ENCODE measurements at regions not wholly inside any gene's neighbourhood (a gene's known extent, or its start where the extent isn't known, plus 50 kb on each side); places are given as distances from the start of the nearest gene placed in this dataset.
"Not testable (repeated sequence)": the region's sequence is repeated elsewhere in the genome, so short reads cannot be mapped to it uniquely, and the experiment has no call there.

- in situ Hi-C loops (cut with HindIII; ENCODE audit: low sequenced_read_pairs) = no loop called here
- DNase-seq (ENCODE audit: low read depth) = no peak
Measured at GRCh38 chr14:25394356-25394755, 344.4 kb upstream of the STXBP6 start.

DNA sequence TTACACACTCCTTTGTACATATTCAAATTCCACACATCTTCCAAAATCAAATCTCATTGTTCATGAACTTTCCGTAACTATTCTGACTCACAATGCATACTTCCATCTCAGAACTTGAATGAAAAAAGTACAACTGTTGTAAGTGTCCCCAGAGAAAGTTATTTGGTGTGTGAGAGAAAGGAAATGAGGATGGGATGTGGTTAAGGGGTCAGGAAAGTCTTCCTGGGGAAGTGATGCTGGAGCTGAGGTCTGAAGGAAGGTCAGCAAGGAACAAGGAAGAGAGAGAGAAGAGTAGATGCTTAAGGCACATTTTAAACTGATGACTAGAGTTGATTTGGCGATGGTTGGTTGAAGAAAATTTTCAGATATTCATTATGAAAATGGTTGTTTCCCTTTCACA lies 340.0 kb upstream of the STXBP6 start:
- TF ChIP-seq, protein P1, sequence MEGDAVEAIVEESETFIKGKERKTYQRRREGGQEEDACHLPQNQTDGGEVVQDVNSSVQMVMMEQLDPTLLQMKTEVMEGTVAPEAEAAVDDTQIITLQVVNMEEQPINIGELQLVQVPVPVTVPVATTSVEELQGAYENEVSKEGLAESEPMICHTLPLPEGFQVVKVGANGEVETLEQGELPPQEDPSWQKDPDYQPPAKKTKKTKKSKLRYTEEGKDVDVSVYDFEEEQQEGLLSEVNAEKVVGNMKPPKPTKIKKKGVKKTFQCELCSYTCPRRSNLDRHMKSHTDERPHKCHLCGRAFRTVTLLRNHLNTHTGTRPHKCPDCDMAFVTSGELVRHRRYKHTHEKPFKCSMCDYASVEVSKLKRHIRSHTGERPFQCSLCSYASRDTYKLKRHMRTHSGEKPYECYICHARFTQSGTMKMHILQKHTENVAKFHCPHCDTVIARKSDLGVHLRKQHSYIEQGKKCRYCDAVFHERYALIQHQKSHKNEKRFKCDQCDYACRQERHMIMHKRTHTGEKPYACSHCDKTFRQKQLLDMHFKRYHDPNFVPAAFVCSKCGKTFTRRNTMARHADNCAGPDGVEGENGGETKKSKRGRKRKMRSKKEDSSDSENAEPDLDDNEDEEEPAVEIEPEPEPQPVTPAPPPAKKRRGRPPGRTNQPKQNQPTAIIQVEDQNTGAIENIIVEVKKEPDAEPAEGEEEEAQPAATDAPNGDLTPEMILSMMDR (IDR thresholded peaks at IDR 0.05; ENCODE audit: low read depth, low read length, missing control alignments) = no peak
- no peak overlapping the region for H3K4me3 ChIP-seq (ENCODE audit: low read depth, low read length)
- in situ Hi-C loops (cut with HindIII; ENCODE audit: low sequenced_read_pairs) = no loop called here
- no peak for DNase-seq (ENCODE audit: low read depth)

More at GRCh38 chr14:25394356-25394755, 344.4 kb upstream of the STXBP6 start:
- no peak overlapping the region for H3K4me3 ChIP-seq (ENCODE audit: low read depth, low read length)
- TF ChIP-seq, protein P1 (IDR thresholded peaks at IDR 0.05; ENCODE audit: low read depth, low read length, missing control alignments) = no peak

- TF ChIP-seq, protein P1 (IDR thresholded peaks at IDR 0.05; ENCODE audit: low read depth, low read length, missing control alignments) = no peak
- in situ Hi-C loops (cut with HindIII; ENCODE audit: low sequenced_read_pairs) = no loop called here
- DNase-seq (ENCODE audit: low read depth) = no peak
- H3K4me3 ChIP-seq (ENCODE audit: low read depth, low read length) = no peak overlapping the region
Measured at GRCh38 chr14:25381498-25381897, 331.6 kb upstream of the STXBP6 start.

DNA sequence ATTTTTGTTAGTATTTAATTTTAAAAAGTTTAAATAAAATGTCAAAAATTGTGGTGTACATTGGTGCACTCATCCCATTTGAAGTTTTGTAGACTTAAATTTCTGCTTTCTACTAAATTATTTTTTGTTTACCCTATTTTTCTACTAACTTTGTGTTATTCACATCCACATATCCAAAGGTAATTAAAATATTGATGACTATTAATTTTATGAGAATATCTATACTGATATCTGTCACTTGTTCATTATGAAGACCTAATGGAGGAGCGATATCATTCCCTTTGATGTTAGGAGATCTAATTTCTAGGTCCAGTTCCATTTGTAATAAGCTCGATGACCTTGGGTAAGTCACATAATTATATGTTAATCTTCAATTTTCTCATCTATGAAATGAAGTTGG lies 325.7 kb upstream of the STXBP6 start:
- TF ChIP-seq, protein P1 (IDR thresholded peaks at IDR 0.05; ENCODE audit: low read depth, low read length, missing control alignments) = no peak
- in situ Hi-C loops (cut with HindIII; ENCODE audit: low sequenced_read_pairs) = no loop called here
- no peak overlapping the region for H3K4me3 ChIP-seq (ENCODE audit: low read depth, low read length)
- no peak for DNase-seq (ENCODE audit: low read depth)

- H3K4me3 ChIP-seq (ENCODE audit: low read depth, low read length) = no peak overlapping the region
- no peak for DNase-seq (ENCODE audit: low read depth)
- TF ChIP-seq, protein P1 (IDR thresholded peaks at IDR 0.05; ENCODE audit: low read depth, low read length, missing control alignments) = no peak
- in situ Hi-C loops (cut with HindIII; ENCODE audit: low sequenced_read_pairs) = no loop called here
Measured at GRCh38 chr14:25371068-25371467, 321.1 kb upstream of the STXBP6 start.

GRCh38 chr14:25370057-25370456 lies 320.1 kb upstream of the STXBP6 start:
- DNase-seq (ENCODE audit: low read depth); in situ Hi-C loops (cut with HindIII; ENCODE audit: low sequenced_read_pairs); H3K4me3 ChIP-seq (ENCODE audit: low read depth, low read length): not testable (repeated sequence)

GRCh38 chr14:25358330-25358729 lies 308.4 kb upstream of the STXBP6 start:
- DNase-seq (ENCODE audit: low read depth) = no peak
- in situ Hi-C loops (cut with HindIII; ENCODE audit: low sequenced_read_pairs) = no loop called here
- TF ChIP-seq, protein P1 (IDR thresholded peaks at IDR 0.05; ENCODE audit: low read depth, low read length, missing control alignments) = no peak
- H3K4me3 ChIP-seq (ENCODE audit: low read depth, low read length) = no peak overlapping the region
